ENCODE measurements at regions not wholly inside any gene's neighbourhood (a gene's known extent, or its start where the extent isn't known, plus 50 kb on each side); places are given as distances from the start of the nearest gene placed in this dataset.

GRCh38 chr3:103657756-103658155, 1222.9 kb downstream of the ZPLD1 start:
- no peak for DNase-seq (ENCODE audit: low spot score)

GRCh38 chr3:103660810-103661209, 1226.0 kb downstream of the ZPLD1 start:
- DNase-seq (ENCODE audit: low spot score), result no peak

GRCh38 chr3:103662591-103662990, 1227.8 kb downstream of the ZPLD1 start:
- DNase-seq (ENCODE audit: low spot score), result no peak

- DNase-seq (ENCODE audit: low spot score), result no peak
Observed at GRCh38 chr3:103672346-103672745, 1237.5 kb downstream of the ZPLD1 start.

- no peak for DNase-seq (ENCODE audit: low spot score)
Observed at GRCh38 chr3:103684904-103685303, 1250.1 kb downstream of the ZPLD1 start.

- DNase-seq (ENCODE audit: low spot score), result no peak
Observed at GRCh38 chr3:103685939-103686338, 1251.1 kb downstream of the ZPLD1 start.

GRCh38 chr3:103690536-103690935, 1255.7 kb downstream of the ZPLD1 start:
- no peak for DNase-seq (ENCODE audit: low spot score)

- no peak for DNase-seq (ENCODE audit: low spot score)
Observed at GRCh38 chr3:103693831-103694230, 1259.0 kb downstream of the ZPLD1 start.

- DNase-seq (ENCODE audit: low spot score), result no peak
Observed at GRCh38 chr3:103698646-103699045, 1263.8 kb downstream of the ZPLD1 start.

GRCh38 chr3:103699228-103699627, 1264.4 kb downstream of the ZPLD1 start:
- DNase-seq (ENCODE audit: low spot score), result no peak

GRCh38 chr3:103705641-103706040, 1270.8 kb downstream of the ZPLD1 start:
- no peak for DNase-seq (ENCODE audit: low spot score)

GRCh38 chr3:103706671-103707070, 1271.9 kb downstream of the ZPLD1 start:
- no peak for DNase-seq (ENCODE audit: low spot score)

GRCh38 chr3:103711670-103712069, 1276.9 kb downstream of the ZPLD1 start:
- no peak for DNase-seq (ENCODE audit: low spot score)

GRCh38 chr3:103712320-103713008, 1277.6 kb downstream of the ZPLD1 start:
- DNase-seq (ENCODE audit: low spot score), result peak; percentile 2

- DNase-seq (ENCODE audit: low spot score), result no peak
Observed at GRCh38 chr3:103729547-103729946, 1294.7 kb downstream of the ZPLD1 start.

- DNase-seq (ENCODE audit: low spot score), result no peak
Observed at GRCh38 chr3:103730744-103731143, 1295.9 kb downstream of the ZPLD1 start.

- no peak for DNase-seq (ENCODE audit: low spot score)
Observed at GRCh38 chr3:103752986-103753385, 1318.2 kb downstream of the ZPLD1 start.

- DNase-seq (ENCODE audit: low spot score), result no peak
Observed at GRCh38 chr3:103767635-103768034, 1332.8 kb downstream of the ZPLD1 start.

- no peak for DNase-seq (ENCODE audit: low spot score)
Observed at GRCh38 chr3:103785017-103785416, 1350.2 kb downstream of the ZPLD1 start.

- DNase-seq (ENCODE audit: low spot score), result no peak
Observed at GRCh38 chr3:103785537-103785936, 1350.7 kb downstream of the ZPLD1 start.

- DNase-seq (ENCODE audit: low spot score), result no peak
Observed at GRCh38 chr3:103786296-103786695, 1351.5 kb downstream of the ZPLD1 start.

GRCh38 chr3:103787164-103787871, 1352.5 kb downstream of the ZPLD1 start:
- no peak for DNase-seq (ENCODE audit: low spot score)

GRCh38 chr3:103787879-103788278, 1353.1 kb downstream of the ZPLD1 start:
- DNase-seq (ENCODE audit: low spot score), result no peak

Measured in AG08396 (cell line).